HEK293 (cell line): ENCODE measurements at regions not wholly inside any gene's neighbourhood (a gene's known extent, or its start where the extent isn't known, plus 50 kb on each side); places are given as distances from the start of the nearest gene placed in this dataset.

Source experiments
- CTCF ChIA-PET: fragments of 350-600 bp; formaldehyde crosslinking; extraction: SDS; loops from one replicate; lab custom pipeline; 2021; ENCODE audit warnings: antibody characterized with exemption; lab: Yijun Ruan, JAX
- POLR2A ChIA-PET: fragments of 300-600 bp; formaldehyde crosslinking; extraction: SDS; loops from one replicate; lab custom pipeline; 2020; ENCODE audit warnings: antibody characterized with exemption, inconsistent platforms; lab: Yijun Ruan, JAX
- H3K27ac ChIP-seq: fragments of 200-500 bp; sonication (Bioruptor generic); 2 replicates; pipeline ENCODE4 v1.5.1; 2014; ENCODE audit warnings: low read depth, low read length, control low read depth, inconsistent platforms; ENCODE audit errors: extremely low read depth
- H3K36me3 ChIP-seq, 2 experiments: fragments of 200-500 bp in 1 of 2; sonication (Bioruptor generic) in 1 of 2; 1 replicate in 1 of 2; 2 replicates in 1 of 2; pipeline ENCODE4 v1.5.1; 2014 to 2017; ENCODE audit warnings: inconsistent platforms in 2 of 2, low read length in 2 of 2; ENCODE audit not compliant: control insufficient read depth in 2 of 2, insufficient read depth in 1 of 2
- H3K4me1 ChIP-seq: fragments of 200-500 bp; sonication (Bioruptor generic); 2 replicates; pipeline ENCODE4 v1.5.1; 2014; ENCODE audit warnings: mild to moderate bottlenecking, low read length, inconsistent platforms; ENCODE audit not compliant: control insufficient read depth, insufficient read depth
- H3K4me3 ChIP-seq: 2 replicates; pipeline ENCODE4 v1.5.1; 2011; ENCODE audit warnings: low read depth, mild to moderate bottlenecking, control low read depth, low read length, moderate library complexity
- H3K9me3 ChIP-seq: fragments of 200-500 bp; sonication (Bioruptor generic); 2 replicates; pipeline ENCODE4 v1.5.1; 2014; ENCODE audit warnings: low read depth, low read length, inconsistent platforms; ENCODE audit not compliant: control insufficient read depth, insufficient read depth
- GLI4 ChIP-seq: fragments of 450-650 bp; formaldehyde crosslinking; IDR thresholded peaks from 2 replicates; pipeline ENCODE4 v1.5.1; 2016; ENCODE audit warnings: missing biosample characterization, missing genetic modification characterization
- HOXA7 ChIP-seq: sonication (generic); formaldehyde crosslinking; IDR thresholded peaks from 2 replicates; pipeline ENCODE4 v1.8.1; 2022; ENCODE audit warnings: missing genetic modification reagents, borderline replicate concordance
- SETDB1 ChIP-seq: IDR thresholded peaks from one replicate; pipeline ENCODE4 v1.6.1; 2017; ENCODE audit warnings: mild to moderate bottlenecking, low read length, moderate library complexity, mixed read lengths; ENCODE audit not compliant: insufficient read length
- SP3 ChIP-seq: fragments of 450-650 bp; formaldehyde crosslinking; IDR thresholded peaks from 2 replicates; pipeline ENCODE4 v1.5.1; 2016; ENCODE audit warnings: missing biosample characterization, missing genetic modification characterization
- ZFP69B ChIP-seq: fragments of 450-650 bp; formaldehyde crosslinking; IDR thresholded peaks from 2 replicates; pipeline ENCODE4 v1.5.1; 2016; ENCODE audit warnings: missing biosample characterization, missing genetic modification characterization
- ZNF23 ChIP-seq: fragments of 450-650 bp; formaldehyde crosslinking; IDR thresholded peaks from 2 replicates; pipeline ENCODE4 v1.5.1; 2016; ENCODE audit warnings: missing biosample characterization, missing genetic modification characterization, borderline replicate concordance
- ZNF423 ChIP-seq: fragments of 450-650 bp; formaldehyde crosslinking; IDR thresholded peaks from 2 replicates; pipeline ENCODE4 v1.5.1; 2016; ENCODE audit warnings: missing biosample characterization, missing genetic modification characterization
- ZNF701 ChIP-seq: fragments of 450-650 bp; formaldehyde crosslinking; IDR thresholded peaks from 2 replicates; pipeline ENCODE4 v1.5.1; 2016; ENCODE audit warnings: missing biosample characterization, missing genetic modification characterization
- ZSCAN16 ChIP-seq: fragments of 450-650 bp; formaldehyde crosslinking; IDR thresholded peaks from 2 replicates; pipeline ENCODE4 v1.5.1; 2016; ENCODE audit warnings: missing biosample characterization, missing genetic modification characterization
- TF ChIP-seq, protein P1 (sequence below): fragments of 450-650 bp; formaldehyde crosslinking; conservative IDR thresholded peaks from 2 replicates; pipeline ENCODE4 v1.5.1; 2016; ENCODE audit warnings: low read depth, missing biosample characterization, missing genetic modification characterization
- TF ChIP-seq, protein P2 (sequence below): fragments of 450-650 bp; formaldehyde crosslinking; IDR thresholded peaks from 2 replicates; pipeline ENCODE4 v1.5.1; 2016; ENCODE audit warnings: missing biosample characterization, missing genetic modification characterization
- TF ChIP-seq, protein P3 (sequence below): IDR thresholded peaks from 2 replicates; pipeline ENCODE4 v1.6.1; 2011; ENCODE audit warnings: mild to moderate bottlenecking, low read depth, low read length, borderline replicate concordance
- TF ChIP-seq, protein P4 (sequence below): fragments of 450-650 bp; formaldehyde crosslinking; IDR thresholded peaks from 2 replicates; pipeline ENCODE4 v1.5.1; 2016; ENCODE audit warnings: missing biosample characterization, missing genetic modification characterization

DNA sequence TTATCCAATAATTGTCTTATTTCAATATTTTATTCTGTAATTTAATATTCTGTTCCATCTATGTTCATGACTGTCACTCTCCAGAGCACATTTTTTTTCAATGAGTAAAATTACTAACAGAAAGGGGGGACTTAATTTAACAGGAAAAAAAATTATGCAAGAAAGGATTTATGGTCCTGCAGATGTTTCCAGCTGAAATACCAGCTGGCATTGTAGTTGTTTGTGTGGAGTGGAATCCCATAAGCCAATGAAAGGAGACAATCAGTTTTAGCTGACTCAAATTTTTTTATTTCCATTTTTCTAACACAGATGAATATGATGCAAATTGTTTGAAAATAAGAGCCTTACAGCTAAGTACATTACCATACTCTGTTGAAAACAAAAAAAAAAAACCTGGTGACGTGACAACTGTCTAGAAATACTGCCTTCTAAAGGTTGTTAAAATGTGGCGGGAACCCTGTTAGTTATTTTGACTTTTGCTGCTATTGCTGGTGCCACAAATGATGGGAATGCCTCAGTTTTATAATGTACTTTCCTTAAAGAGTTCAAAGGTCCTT lies 389.1 kb downstream of the ETS1 start (continued):
- TF ChIP-seq, protein P1, sequence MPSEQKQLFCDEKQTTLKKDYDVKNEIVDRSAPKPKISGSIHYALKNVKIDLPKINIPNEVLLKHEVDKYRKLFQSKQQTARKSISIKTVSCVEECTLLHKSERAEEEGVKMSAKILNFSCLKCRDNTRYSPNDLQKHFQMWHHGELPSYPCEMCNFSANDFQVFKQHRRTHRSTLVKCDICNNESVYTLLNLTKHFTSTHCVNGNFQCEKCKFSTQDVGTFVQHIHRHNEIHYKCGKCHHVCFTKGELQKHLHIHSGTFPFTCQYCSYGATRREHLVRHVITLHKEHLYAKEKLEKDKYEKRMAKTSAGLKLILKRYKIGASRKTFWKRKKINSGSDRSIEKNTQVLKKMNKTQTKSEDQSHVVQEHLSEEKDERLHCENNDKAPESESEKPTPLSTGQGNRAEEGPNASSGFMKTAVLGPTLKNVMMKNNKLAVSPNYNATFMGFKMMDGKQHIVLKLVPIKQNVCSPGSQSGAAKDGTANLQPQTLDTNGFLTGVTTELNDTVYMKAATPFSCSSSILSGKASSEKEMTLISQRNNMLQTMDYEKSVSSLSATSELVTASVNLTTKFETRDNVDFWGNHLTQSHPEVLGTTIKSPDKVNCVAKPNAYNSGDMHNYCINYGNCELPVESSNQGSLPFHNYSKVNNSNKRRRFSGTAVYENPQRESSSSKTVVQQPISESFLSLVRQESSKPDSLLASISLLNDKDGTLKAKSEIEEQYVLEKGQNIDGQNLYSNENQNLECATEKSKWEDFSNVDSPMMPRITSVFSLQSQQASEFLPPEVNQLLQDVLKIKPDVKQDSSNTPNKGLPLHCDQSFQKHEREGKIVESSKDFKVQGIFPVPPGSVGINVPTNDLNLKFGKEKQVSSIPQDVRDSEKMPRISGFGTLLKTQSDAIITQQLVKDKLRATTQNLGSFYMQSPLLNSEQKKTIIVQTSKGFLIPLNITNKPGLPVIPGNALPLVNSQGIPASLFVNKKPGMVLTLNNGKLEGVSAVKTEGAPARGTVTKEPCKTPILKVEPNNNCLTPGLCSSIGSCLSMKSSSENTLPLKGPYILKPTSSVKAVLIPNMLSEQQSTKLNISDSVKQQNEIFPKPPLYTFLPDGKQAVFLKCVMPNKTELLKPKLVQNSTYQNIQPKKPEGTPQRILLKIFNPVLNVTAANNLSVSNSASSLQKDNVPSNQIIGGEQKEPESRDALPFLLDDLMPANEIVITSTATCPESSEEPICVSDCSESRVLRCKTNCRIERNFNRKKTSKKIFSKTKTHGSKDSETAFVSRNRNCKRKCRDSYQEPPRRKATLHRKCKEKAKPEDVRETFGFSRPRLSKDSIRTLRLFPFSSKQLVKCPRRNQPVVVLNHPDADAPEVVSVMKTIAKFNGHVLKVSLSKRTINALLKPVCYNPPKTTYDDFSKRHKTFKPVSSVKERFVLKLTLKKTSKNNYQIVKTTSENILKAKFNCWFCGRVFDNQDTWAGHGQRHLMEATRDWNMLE (tag by site-specific recombination), result no peak
- TF ChIP-seq SETDB1 (no peak), ZNF423 (tag by site-specific recombination) (no peak), SP3 (no peak)
- TF ChIP-seq, protein P2, sequence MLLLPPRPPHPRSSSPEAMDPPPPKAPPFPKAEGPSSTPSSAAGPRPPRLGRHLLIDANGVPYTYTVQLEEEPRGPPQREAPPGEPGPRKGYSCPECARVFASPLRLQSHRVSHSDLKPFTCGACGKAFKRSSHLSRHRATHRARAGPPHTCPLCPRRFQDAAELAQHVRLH, result no peak

DNA sequence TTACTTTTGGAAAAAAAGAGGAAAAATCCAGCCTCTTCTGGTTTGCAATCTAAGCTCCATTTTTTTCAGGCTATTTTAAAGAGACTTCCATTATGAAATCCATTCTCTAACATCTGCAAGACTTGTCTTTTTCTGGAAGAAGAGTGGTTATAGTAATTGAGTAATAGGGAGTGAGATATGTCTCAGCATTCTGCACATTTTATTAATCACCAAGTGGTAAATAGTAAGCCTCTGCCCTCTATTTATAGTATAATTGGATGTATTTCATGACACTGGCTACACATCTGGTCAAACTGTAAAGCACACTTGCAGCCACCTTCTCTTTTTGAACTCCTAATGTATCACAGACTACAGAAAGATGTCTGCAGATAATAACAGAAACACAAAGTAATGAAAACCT lies 391.1 kb downstream of the ETS1 start:
- Histone ChIP-seq H3K27ac (no peak overlapping the region), H3K36me3 (no peaks in the 10 kb centered on the region), H3K9me3 (no peaks in the 10 kb centered on the region), H3K4me3 (no peak overlapping the region), H3K4me1 (no peaks in the 10 kb centered on the region)
- CTCF ChIA-PET, result no interaction called here
- POLR2A ChIA-PET, result no interaction called here
- TF ChIP-seq ZNF23 (tag by site-specific recombination), result no peak
- no peak for TF ChIP-seq GLI4
- TF ChIP-seq, protein P3, sequence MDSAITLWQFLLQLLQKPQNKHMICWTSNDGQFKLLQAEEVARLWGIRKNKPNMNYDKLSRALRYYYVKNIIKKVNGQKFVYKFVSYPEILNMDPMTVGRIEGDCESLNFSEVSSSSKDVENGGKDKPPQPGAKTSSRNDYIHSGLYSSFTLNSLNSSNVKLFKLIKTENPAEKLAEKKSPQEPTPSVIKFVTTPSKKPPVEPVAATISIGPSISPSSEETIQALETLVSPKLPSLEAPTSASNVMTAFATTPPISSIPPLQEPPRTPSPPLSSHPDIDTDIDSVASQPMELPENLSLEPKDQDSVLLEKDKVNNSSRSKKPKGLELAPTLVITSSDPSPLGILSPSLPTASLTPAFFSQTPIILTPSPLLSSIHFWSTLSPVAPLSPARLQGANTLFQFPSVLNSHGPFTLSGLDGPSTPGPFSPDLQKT, result no peak

DNA sequence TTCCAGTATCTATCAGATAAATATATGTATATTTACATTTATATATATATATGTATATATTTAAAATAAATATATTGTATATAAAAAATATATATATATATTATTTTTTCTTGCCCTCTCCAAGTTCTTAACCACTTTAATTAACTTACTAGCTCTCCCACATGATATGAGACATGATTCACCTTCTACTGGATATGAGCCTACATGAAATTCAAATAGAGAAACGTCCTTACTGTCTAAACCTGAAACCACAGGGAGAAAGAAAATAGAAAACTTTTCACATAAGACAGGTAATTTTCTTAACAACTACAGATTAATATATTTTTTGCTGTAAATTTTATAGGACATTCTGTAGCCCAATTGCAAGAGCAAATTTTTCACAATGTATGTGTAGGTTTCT lies 391.6 kb downstream of the ETS1 start:
- TF ChIP-seq ZFP69B (tag by site-specific recombination) (no peak), HOXA7 (CRISPR knock-in tag) (no peak), ZSCAN16 (tag by site-specific recombination) (no peak), ZNF701 (tag by site-specific recombination) (no peak), SETDB1 (no peak)
- TF ChIP-seq, protein P4, sequence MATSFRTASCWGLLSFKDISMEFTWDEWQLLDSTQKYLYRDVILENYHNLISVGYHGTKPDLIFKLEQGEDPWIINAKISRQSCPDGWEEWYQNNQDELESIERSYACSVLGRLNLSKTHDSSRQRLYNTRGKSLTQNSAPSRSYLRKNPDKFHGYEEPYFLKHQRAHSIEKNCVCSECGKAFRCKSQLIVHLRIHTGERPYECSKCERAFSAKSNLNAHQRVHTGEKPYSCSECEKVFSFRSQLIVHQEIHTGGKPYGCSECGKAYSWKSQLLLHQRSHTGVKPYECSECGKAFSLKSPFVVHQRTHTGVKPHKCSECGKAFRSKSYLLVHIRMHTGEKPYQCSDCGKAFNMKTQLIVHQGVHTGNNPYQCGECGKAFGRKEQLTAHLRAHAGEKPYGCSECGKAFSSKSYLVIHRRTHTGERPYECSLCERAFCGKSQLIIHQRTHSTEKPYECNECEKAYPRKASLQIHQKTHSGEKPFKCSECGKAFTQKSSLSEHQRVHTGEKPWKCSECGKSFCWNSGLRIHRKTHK, result no peak
- no peaks in the 10 kb centered on the region for H3K36me3 ChIP-seq
- CTCF ChIA-PET, result interaction anchor here (0.6 kb wide), 1 partner anchor 75 kb away, joined by 4 read pairs; no protein-coding TSS in a partner anchor
- H3K9me3 ChIP-seq, result no peaks in the 10 kb centered on the region
- H3K4me3 ChIP-seq, result no peak overlapping the region
- POLR2A ChIA-PET, result no interaction called here
- H3K27ac ChIP-seq, result no peak overlapping the region
- no peaks in the 10 kb centered on the region for H3K4me1 ChIP-seq
